Hepatocyte (in vitro differentiated cells): ENCODE measurements at regions not wholly inside any gene's neighbourhood (a gene's known extent, or its start where the extent isn't known, plus 50 kb on each side); places are given as distances from the start of the nearest gene placed in this dataset.

Experiments
- DNase-seq: peaks from one replicate; pipeline ENCODE4 v3.0.0-alpha.2; 2016; ENCODE audit warnings: low spot score
- H2AFZ ChIP-seq: fragments of 200-600 bp; sonication (generic); 2 replicates; pipeline ENCODE4 v1.6.0; 2016; ENCODE audit warnings: antibody characterized with exemption, mild to moderate bottlenecking
- H3K27ac ChIP-seq: fragments of 200-600 bp; sonication (generic); 2 replicates; pipeline ENCODE4 v1.5.1; 2016; ENCODE audit warnings: mild to moderate bottlenecking
- H3K27me3 ChIP-seq: fragments of 200-600 bp; sonication (generic); 2 replicates; pipeline ENCODE4 v1.6.1; 2016
- H3K36me3 ChIP-seq: fragments of 200-600 bp; sonication (generic); replicated peaks from 2 replicates; pipeline ENCODE4 v1.5.1; 2016; ENCODE audit warnings: low read depth; ENCODE audit not compliant: insufficient read depth
- H3K4me1 ChIP-seq: fragments of 200-600 bp; sonication (generic); 2 replicates; pipeline ENCODE4 v1.5.1; 2016; ENCODE audit warnings: mild to moderate bottlenecking, moderate library complexity; ENCODE audit not compliant: insufficient read depth
- H3K4me2 ChIP-seq: fragments of 200-600 bp; sonication (generic); 2 replicates; pipeline ENCODE4 v1.6.0; 2016
- H3K4me3 ChIP-seq: fragments of 200-600 bp; sonication (generic); 2 replicates; pipeline ENCODE4 v1.5.1; 2016; ENCODE audit warnings: mild to moderate bottlenecking
- H3K79me2 ChIP-seq: fragments of 200-600 bp; sonication (generic); 2 replicates; pipeline ENCODE4 v1.6.0; 2017; ENCODE audit warnings: mild to moderate bottlenecking
- H3K9me2 ChIP-seq: fragments of 200-600 bp; sonication (generic); replicated peaks from 2 replicates; pipeline ENCODE4 v1.6.0; 2017; ENCODE audit warnings: mild to moderate bottlenecking; ENCODE audit not compliant: insufficient read depth
- H3K9me3 ChIP-seq: fragments of 200-600 bp; sonication (generic); 2 replicates; pipeline ENCODE4 v1.5.1; 2016; ENCODE audit warnings: low read depth, mild to moderate bottlenecking
- H4K20me1 ChIP-seq: fragments of 200-600 bp; sonication (generic); 2 replicates; pipeline ENCODE4 v1.6.0; 2016; ENCODE audit warnings: mild to moderate bottlenecking; ENCODE audit not compliant: insufficient read depth, poor library complexity, severe bottlenecking
- CTCF ChIP-seq: fragments of 200-600 bp; sonication (generic); IDR thresholded peaks from 2 replicates; pipeline ENCODE4 v1.5.1; 2016; ENCODE audit warnings: antibody characterized with exemption, mild to moderate bottlenecking; ENCODE audit not compliant: poor library complexity
- EZH2 ChIP-seq: fragments of 200-600 bp; sonication (generic); IDR thresholded peaks from 2 replicates; pipeline ENCODE4 v1.6.1; 2016; ENCODE audit warnings: antibody characterized with exemption, mild to moderate bottlenecking, borderline replicate concordance
- EZH2phosphoT487 ChIP-seq: fragments of 200-600 bp; sonication (generic); IDR thresholded peaks from one replicate; pipeline ENCODE4 v1.6.1; 2018; ENCODE audit warnings: antibody characterized with exemption, mild to moderate bottlenecking, low read depth, moderate library complexity; ENCODE audit not compliant: unreplicated experiment, severe bottlenecking
- WGBS: methylation state at CpG from one replicate; pipeline ENCODE4 v1.1.6; 2016; ENCODE audit warnings: low lambda C conversion rate; ENCODE audit errors: missing lambda C conversion rate; 5-methylcytosine and 5-hydroxymethylcytosine counted together

GRCh38 chrX:76977452-76977851 is 469.7 kb upstream of the FGF16 start:
- H3K79me2 ChIP-seq: no peaks in the 10 kb centered on the region
- TF ChIP-seq EZH2 (no peak), EZH2phosphoT487 (no peak)
- H3K36me3 ChIP-seq: no peaks in the 10 kb centered on the region
- DNase-seq: no peak
- no peak overlapping the region for H3K4me3 ChIP-seq
- no peaks in the 10 kb centered on the region for H3K9me2 ChIP-seq
- no peaks in the 10 kb centered on the region for H4K20me1 ChIP-seq
- H3K4me1 ChIP-seq: no peaks in the 10 kb centered on the region
- WGBS: 57% methylated on average over 2 of the region's 2 CpGs
- no peak overlapping the region for H3K27ac ChIP-seq
- H3K4me2 ChIP-seq: no peak overlapping the region
- no peak overlapping the region for H2AFZ ChIP-seq
- H3K27me3 ChIP-seq: no peaks in the 10 kb centered on the region
- H3K9me3 ChIP-seq: no peaks in the 10 kb centered on the region

GRCh38 chrX:76987381-76987780 is 459.8 kb upstream of the FGF16 start:
- no peak for DNase-seq
- WGBS: 63% methylated on average over 4 of the region's 4 CpGs
- Histone ChIP-seq H3K27me3 (no peaks in the 10 kb centered on the region), H3K27ac (no peak overlapping the region), H3K4me3 (no peak overlapping the region), H3K4me2 (no peak overlapping the region), H3K9me2 (no peaks in the 10 kb centered on the region), H3K79me2 (no peaks in the 10 kb centered on the region), H3K36me3 (no peaks in the 10 kb centered on the region), H3K9me3 (no peaks in the 10 kb centered on the region), H2AFZ (no peak overlapping the region), H4K20me1 (no peaks in the 10 kb centered on the region), H3K4me1 (no peaks in the 10 kb centered on the region)
- TF ChIP-seq CTCF (no peak), EZH2 (no peak), EZH2phosphoT487 (no peak)

GRCh38 chrX:76996641-76997040 is 450.5 kb upstream of the FGF16 start:
- Histone ChIP-seq H3K79me2 (no peaks in the 10 kb centered on the region), H3K4me2 (no peak overlapping the region), H3K9me2 (no peaks in the 10 kb centered on the region), H3K4me1 (no peaks in the 10 kb centered on the region), H3K36me3 (no peaks in the 10 kb centered on the region), H3K4me3 (no peak overlapping the region), H4K20me1 (no peaks in the 10 kb centered on the region), H3K27me3 (no peaks in the 10 kb centered on the region), H2AFZ (no peak overlapping the region), H3K9me3 (no peaks in the 10 kb centered on the region), H3K27ac (no peak overlapping the region)
- 89% methylated on average over 9 of the region's 9 CpGs for WGBS
- TF ChIP-seq CTCF: no peak
- TF ChIP-seq EZH2: no peak
- DNase-seq: no peak

GRCh38 chrX:77003530-77003929 is 443.7 kb upstream of the FGF16 start:
- no peak overlapping the region for H3K27ac ChIP-seq
- no peaks in the 10 kb centered on the region for H4K20me1 ChIP-seq
- no peaks in the 10 kb centered on the region for H3K9me2 ChIP-seq
- no peaks in the 10 kb centered on the region for H3K36me3 ChIP-seq
- H3K27me3 ChIP-seq: no peaks in the 10 kb centered on the region
- H3K4me3 ChIP-seq: no peak overlapping the region
- no peak for TF ChIP-seq EZH2phosphoT487
- no peak for TF ChIP-seq EZH2
- TF ChIP-seq CTCF: no peak
- 76% methylated on average over 1 of the region's 1 CpG for WGBS
- no peaks in the 10 kb centered on the region for H3K79me2 ChIP-seq
- H2AFZ ChIP-seq: no peak overlapping the region
- no peak overlapping the region for H3K4me2 ChIP-seq
- no peaks in the 10 kb centered on the region for H3K4me1 ChIP-seq
- no peaks in the 10 kb centered on the region for H3K9me3 ChIP-seq
- DNase-seq: no peak
